ENCODE measurements at regions not wholly inside any gene's neighbourhood (a gene's known extent, or its start where the extent isn't known, plus 50 kb on each side); places are given as distances from the start of the nearest gene placed in this dataset.
"Not testable (repeated sequence)": the region's sequence is repeated elsewhere in the genome, so short reads cannot be mapped to it uniquely, and the experiment has no call there.

DNA sequence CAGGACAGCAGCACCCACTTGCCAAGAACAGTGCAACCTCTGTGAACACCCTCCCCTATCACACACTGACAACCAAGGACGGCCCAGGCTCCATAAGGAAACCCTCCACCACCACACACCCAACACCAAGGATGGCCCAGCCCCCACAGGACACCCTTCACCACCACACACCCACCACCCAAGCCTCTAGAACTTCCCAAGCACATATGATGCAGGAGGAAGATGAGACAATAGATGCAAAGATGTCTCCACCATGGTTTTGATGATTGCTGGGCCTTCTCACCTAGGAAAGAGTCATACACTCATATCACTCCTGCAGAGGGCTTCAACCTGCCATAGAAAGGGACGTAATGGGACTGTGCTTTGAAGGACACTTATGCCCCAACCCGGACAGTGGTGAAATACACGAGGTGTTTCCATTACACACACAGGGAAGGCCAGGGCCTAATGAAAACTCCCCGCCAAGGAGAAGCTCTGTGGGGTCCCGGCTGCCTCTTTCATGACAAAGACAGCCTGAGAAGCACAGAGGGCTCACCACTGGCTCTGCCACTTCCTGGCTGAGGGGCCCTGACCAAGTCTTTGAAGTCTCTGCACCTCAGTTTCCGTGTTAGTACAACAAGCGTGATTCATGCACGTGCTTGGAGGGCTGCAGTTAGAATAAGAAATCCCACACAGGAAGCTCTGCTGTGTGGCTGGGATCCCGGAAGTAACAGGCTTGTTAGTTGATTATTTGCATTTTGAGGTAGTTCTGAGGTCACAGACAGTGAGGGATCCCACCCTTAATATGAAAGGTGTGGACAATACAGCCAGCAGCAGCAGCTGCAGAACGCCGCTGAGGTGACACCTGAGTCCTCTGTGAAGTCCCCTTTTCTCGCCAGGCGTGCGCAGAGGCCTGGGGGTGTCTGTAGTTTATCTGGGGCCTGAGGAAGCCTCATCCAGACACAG is 61.9 kb upstream of the ATP12A start:
- DNase-seq: peak; percentile 31

DNA sequence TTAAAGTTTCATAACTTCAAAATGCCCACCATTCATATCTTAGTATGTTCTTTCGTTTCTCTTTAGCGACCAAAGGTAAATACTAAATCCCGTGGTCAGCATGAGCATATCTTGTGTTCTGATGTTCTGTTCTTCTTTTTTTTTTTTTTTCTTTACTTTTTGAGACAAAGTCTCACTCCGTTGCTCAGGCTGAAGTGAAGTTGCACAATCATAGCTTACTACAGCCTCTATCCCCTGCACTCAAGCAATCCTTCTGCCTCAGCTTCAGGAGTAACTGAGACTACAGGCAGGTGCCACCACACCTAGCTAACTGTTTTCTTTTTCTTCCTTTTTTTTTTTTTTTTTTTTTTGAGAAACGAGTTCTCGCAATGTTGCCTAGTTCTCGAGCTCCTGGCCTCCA is 60.9 kb upstream of the ATP12A start:
- no peak for DNase-seq

DNA sequence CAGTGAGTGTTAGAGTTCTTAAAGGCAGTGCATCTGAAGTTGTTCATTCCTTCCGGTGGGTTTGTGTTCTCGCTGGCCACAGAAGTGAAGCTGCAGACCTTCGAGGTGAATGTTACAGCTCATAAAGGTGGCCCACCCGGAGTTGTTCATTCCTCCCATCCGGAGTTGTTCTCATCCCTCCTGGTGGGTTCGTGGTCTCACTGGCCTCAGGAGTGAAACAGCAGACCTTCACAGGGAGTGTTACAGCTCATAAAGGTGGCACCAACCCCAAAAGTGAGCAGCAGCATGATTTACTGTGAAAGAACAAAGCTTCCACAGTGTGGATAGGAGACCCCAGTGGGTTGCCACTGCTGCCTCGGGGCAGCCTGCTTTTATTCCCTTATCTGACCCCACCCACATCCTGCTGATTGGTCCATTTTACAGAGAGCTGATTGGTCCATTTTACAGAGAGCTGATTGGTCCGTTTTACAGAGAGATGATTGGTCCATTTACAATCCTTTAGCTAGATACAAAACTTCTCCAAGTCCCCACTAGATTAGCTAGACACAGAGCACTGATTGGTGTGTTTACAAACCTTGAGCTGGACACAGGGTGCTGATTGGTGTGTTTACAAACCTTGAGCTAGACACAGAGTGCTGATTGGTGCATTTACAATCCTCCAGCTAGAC is 57.6 kb upstream of the ATP12A start:
- DNase-seq: not testable (repeated sequence)

DNA sequence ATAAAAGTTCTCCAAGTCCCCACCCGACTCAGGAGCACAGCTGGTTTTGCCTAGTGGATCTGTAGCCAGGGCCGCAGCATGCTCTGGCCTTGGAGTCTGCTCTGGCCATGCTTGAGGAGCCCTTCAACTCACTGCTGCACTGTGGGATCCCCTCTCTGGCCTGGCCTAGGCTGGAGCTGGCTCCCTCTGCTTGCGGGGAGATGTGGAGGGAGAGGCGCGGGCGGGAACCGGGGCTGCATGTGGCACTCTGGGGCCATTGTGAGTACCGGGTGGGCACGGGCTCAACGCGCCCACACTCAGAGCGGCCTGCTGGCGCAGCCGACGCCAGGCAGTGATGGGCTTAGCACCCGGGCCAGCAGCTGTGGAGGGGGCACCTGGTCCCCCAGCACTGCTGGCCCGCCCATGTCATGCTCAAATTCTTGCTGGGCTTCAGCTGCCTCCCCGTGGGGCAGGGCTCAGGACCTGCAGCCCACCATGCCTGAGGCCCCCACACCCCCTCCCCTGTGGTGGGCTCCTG is 57.0 kb upstream of the ATP12A start:
- no peak for DNase-seq

DNA sequence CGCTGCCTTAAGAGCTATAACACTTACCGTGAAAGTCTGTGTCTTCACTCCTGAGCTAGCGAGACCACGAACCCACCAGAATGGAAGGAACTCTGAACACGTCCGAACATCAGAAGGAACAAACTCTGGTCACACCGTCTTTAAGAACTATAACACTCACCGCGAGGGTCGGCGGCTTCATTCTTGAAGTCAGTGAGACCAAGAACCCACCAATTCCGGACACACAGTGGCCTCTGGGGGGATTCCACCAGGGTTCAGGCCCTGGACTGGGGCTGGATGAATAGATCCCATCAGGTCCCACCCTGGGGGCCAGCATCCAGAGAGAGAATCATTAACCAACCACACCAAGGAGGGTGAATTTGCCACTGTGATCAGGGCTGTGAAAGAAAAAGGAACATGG is 55.8 kb upstream of the ATP12A start:
- DNase-seq: no peak

DNA sequence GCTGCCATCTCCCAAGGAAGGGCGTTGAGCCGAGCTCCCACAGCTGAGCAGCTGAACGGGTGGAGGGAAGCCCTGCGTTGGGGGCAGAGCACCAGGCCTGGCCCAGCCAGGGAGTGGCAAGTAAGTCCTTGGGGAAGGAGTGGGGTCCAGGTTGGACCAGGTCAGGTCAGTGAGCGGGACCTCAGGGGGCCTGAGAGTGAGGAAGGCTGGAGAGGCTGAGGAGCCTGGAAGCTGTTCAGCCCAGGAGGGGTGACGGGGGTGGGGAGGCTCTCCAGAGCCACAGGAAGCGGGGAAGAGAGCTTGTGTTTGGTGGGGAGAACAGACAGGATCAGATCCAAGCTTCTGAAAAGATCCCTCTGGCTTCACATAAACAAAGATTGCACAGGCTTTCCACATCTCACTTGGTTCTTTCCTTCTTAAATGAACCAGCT is 55.4 kb upstream of the ATP12A start:
- DNase-seq: no peak

DNA sequence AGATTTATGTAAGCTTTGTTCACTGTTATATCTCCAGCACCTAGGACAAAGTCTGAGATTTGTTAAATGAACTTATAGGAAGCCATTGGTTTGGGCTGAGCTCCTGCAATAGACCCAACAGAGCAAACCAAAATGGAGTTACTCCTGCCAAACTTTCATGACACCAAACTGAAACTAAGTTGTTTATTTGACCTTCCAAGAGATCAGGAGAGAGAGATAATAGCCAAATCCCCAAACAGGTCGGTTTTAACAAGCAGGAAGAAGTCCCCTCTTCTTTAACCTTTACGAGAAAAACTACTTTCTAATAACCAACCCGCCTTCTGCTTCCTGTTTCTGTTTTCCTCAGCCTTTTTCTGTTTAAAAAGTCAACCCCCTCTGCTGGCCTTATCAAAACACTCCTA is 54.9 kb upstream of the ATP12A start:
- no peak for DNase-seq

DNA sequence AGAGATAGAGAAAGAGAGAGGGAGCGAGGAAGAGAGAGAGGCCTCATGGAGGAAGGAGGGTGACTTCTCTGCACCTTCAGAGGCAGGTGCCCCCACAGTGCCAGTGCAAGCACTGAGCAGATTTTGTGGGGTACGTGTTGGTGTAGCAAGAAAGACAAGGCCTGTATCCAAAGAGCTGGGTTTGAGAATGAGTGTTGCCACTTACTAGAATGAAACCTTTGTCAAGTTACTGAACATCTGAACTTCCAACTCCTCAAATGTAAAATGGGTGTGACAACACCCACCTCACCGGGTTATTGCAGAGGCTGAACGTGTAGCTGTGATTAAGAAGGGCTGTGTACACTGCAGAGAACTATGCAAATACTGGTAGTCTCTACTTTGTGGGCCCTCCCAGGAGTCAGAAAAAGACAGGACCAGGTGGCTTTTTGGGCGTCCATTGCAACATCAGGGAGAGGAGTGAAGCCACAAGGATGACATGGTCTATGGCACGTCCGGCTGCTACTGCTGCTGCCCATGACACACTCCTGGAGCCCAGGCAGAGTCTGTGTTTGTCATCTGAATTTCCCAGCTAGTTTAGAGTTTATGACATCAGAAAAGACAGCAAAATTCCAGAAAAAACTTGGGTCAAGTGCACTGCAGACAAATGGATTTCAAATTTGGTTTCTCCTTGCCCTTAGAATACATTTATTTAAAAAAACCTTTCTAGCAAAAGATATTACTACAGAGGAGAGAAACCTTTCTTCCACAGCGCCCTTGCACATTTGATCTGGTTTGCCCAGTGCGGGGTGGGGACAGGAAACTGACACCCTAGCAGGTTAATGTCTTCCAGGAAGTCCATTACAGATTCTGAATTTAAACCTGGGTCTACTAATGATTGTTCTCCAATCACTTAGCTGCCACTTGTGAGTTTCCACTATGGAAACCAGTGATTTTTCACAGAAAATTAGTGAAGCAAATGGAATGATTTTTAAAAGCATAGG is 54.0 kb upstream of the ATP12A start:
- no peak for DNase-seq

DNA sequence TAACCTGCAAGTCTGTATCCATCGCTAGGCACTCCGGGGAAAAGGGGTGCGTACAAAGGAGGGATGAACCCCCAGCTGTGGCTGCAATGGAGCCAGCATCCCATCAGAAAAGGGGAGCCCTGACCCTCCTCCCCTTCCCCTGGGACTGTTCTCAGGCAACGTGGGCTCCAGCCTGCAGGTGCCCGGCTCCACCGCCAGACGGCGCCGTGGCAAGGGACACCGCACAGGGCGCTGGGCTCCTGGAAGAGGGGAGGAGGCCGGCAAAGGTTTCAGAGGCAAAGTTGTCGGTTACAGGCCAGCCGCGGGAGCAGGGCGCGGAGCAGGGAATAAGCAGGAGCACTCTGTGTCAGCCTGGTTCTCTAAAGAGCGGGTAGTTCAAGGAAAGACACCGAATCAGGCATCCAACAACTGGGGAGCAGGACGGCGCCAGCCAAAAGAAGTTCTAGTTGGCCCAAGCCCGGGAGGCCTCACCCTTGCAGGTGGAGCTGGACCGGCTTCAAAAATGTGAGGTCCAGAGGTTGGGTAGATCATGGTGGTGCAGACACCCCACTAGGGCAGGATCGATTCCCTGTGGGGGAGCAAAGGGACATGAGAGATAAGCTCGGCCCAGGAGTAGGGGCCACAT is 53.0 kb upstream of the ATP12A start:
- DNase-seq: no peak

DNA sequence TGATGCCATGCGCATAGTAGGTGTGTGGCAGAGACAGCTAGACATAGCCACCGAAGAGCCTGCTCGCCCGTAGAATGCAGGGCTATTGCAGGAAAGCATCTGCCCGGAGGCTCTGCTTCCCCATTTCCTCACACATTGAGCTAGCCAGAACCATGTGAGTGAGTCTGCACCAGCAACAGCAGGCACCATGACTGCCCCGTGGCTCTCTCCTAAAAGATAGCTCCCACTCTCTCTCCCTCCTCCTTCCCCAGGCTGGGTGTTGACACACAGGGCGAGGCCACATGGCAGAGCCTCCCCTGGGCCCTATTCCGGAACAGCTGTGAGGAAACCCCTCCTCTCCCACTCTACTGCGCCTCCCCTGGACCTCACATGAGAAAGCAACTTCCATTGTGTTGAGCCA is 52.3 kb upstream of the ATP12A start:
- DNase-seq: no peak

DNA sequence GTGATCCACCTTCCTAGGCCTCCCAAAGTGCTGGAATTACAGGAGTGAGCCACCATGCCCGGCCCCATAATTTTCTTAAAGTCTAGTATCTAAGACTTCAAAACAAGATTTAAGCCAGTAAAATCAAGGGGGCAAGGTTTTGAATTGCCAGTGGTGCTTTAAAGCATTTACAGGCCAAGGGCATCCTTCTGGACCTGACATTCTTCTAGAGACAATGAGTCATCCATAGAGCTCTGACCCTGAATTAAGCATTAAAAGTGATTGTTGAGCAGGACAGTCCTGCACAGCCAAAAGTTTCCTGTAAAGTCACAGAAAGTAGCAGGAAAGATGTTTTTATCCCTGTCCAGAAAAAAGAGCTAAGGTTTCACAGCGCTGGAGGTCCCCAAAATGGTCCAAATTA is 50.9 kb upstream of the ATP12A start:
- no peak for DNase-seq

DNA sequence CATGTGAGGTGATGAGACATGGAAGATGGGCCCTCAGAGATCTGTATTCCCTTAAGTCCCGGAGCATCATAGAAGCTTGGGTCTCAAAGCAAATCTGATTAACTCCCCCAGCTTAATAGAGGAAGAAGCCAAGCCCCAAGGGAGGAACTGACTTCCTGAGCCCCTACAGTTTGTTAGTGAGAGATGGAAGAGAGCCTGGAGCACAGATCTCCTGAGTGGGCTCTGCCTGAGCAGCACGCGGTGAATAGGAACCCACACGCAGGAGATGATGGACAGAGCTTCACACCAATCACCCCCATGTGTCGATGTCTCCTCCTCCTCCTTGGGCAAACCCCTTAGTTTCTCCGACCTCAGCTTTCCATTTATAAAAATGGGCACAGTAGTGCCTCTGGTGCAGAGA is 50.1 kb upstream of the ATP12A start:
- no peak for DNase-seq

Data from stimulated activated CD4-positive, alpha-beta T cell treated with anti-CD3 and anti-CD28 coated beads, Interleukin-12 subunit alpha, Interleukin-12 subunit beta, amount 100 ng/mL, for 4 hours (primary cell).